SK-N-SH treated with all-trans-retinoic acid at 6 μM for 48 hours (cell line): ENCODE measurements at regions not wholly inside any gene's neighbourhood (a gene's known extent, or its start where the extent isn't known, plus 50 kb on each side); places are given as distances from the start of the nearest gene placed in this dataset.

Experiments
- ATAC-seq: fragments of 200-7000 bp; cut with Tn5 transposase; 3 replicates; pipeline ENCODE4 v1.9.1; 2020; ENCODE audit warnings: mild to moderate bottlenecking, moderate library complexity
- ARNTL ChIP-seq: fragments of 450-650 bp; formaldehyde crosslinking; IDR thresholded peaks from 2 replicates; pipeline ENCODE4 v1.5.0; 2020; ENCODE audit warnings: low read depth, mild to moderate bottlenecking, moderate library complexity, borderline replicate concordance
- CREB5 ChIP-seq: fragments of 250-450 bp; sonication (Bioruptor Pico); IDR thresholded peaks from 2 replicates; pipeline ENCODE4 v1.5.1; 2020; ENCODE audit warnings: low read depth, mild to moderate bottlenecking, moderate library complexity
- CSDC2 ChIP-seq: fragments of 250-450 bp; sonication (Bioruptor Pico); IDR thresholded peaks from 2 replicates; pipeline ENCODE4 v1.5.0; 2020; ENCODE audit warnings: mild to moderate bottlenecking, moderate library complexity
- ISL1 ChIP-seq: fragments of 250-450 bp; sonication (Bioruptor Pico); IDR thresholded peaks from 2 replicates; pipeline ENCODE4 v2.1.2; 2022; ENCODE audit warnings: mild to moderate bottlenecking, moderate library complexity
- OSR1 ChIP-seq: fragments of 250-450 bp; sonication (Bioruptor Pico); IDR thresholded peaks from 2 replicates; pipeline ENCODE4 v1.8.0; 2022; ENCODE audit warnings: moderate library complexity, mild to moderate bottlenecking, inconsistent platforms
- PATZ1 ChIP-seq: fragments of 250-450 bp; sonication (Bioruptor Pico); IDR thresholded peaks from 2 replicates; pipeline ENCODE4 v1.8.0; 2020; ENCODE audit warnings: mild to moderate bottlenecking, moderate library complexity, borderline replicate concordance
- PPARA ChIP-seq: fragments of 250-450 bp; sonication (Bioruptor Pico); IDR thresholded peaks from 2 replicates; pipeline ENCODE4 v1.5.0; 2020; ENCODE audit warnings: mild to moderate bottlenecking, borderline replicate concordance
- RARB ChIP-seq: fragments of 250-450 bp; sonication (Bioruptor Pico); IDR thresholded peaks from 2 replicates; pipeline ENCODE4 v1.8.0; 2021; ENCODE audit warnings: mild to moderate bottlenecking, moderate library complexity
- SNAI2 ChIP-seq: fragments of 250-450 bp; sonication (Bioruptor Pico); IDR thresholded peaks from 2 replicates; pipeline ENCODE4 v1.5.0; 2020; ENCODE audit warnings: mild to moderate bottlenecking, moderate library complexity
- TCF4 ChIP-seq: fragments of 250-450 bp; sonication (Bioruptor Pico); IDR thresholded peaks from 2 replicates; pipeline ENCODE4 v1.8.0; 2021; ENCODE audit warnings: mild to moderate bottlenecking, moderate library complexity, borderline replicate concordance
- TOX ChIP-seq: fragments of 250-450 bp; sonication (Bioruptor Pico); IDR thresholded peaks from 2 replicates; pipeline ENCODE4 v1.8.0; 2021; ENCODE audit warnings: mild to moderate bottlenecking, moderate library complexity, borderline replicate concordance
- ZC3H10 ChIP-seq: fragments of 250-450 bp; sonication (Bioruptor Pico); IDR thresholded peaks from 2 replicates; pipeline ENCODE4 v1.5.1; 2021; ENCODE audit warnings: mild to moderate bottlenecking, moderate library complexity
- ZFP3 ChIP-seq: fragments of 250-450 bp; sonication (Bioruptor Pico); IDR thresholded peaks from 2 replicates; pipeline ENCODE4 v1.5.0; 2020; ENCODE audit warnings: mild to moderate bottlenecking, moderate library complexity
- ZNF70 ChIP-seq: fragments of 450-650 bp; formaldehyde crosslinking; IDR thresholded peaks from 2 replicates; pipeline ENCODE4 v1.5.0; 2020; ENCODE audit warnings: mild to moderate bottlenecking, moderate library complexity
- TF ChIP-seq, protein P1 (sequence below): fragments of 250-450 bp; sonication (Bioruptor Pico); IDR thresholded peaks from 2 replicates; pipeline ENCODE4 v1.8.0; 2021; ENCODE audit warnings: low read depth, mild to moderate bottlenecking, moderate library complexity, borderline replicate concordance
- TF ChIP-seq, protein P2 (sequence below): fragments of 250-450 bp; sonication (Bioruptor Pico); IDR thresholded peaks from 2 replicates; pipeline ENCODE4 v1.5.0; 2020; ENCODE audit warnings: mild to moderate bottlenecking, moderate library complexity
- TF ChIP-seq, protein P3 (sequence below): fragments of 250-450 bp; sonication (Bioruptor Pico); IDR thresholded peaks from 2 replicates; pipeline ENCODE4 v1.5.1; 2021; ENCODE audit warnings: mild to moderate bottlenecking, moderate library complexity

DNA sequence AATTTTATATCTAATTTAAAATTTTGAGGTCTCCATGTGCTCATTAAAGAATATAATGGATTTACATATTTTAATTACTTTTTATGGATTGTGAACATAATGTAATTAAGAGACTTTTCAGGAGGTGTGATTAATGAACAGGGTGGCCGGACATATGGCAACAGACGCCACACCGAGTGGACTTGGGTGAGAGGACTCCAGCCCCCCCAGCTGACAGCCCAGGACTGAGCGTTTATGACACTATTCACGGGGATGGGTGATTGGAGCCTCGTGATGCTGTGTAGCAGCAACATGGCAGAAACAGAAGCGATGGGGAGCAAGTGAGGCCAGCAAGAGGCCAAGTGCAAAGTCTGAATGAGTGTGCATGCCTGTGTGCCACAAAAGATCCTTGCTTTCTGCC is 1176.9 kb downstream of the TYW1 start:
- no peak for TF ChIP-seq PATZ1 (CRISPR knock-in tag)
- TF ChIP-seq CREB5 (CRISPR knock-in tag) = no peak
- no peak for TF ChIP-seq ZNF70
- ATAC-seq = no peak

GRCh38 chr7:68176974-68177373 is 1180.3 kb downstream of the TYW1 start:
- TF ChIP-seq, protein P1, sequence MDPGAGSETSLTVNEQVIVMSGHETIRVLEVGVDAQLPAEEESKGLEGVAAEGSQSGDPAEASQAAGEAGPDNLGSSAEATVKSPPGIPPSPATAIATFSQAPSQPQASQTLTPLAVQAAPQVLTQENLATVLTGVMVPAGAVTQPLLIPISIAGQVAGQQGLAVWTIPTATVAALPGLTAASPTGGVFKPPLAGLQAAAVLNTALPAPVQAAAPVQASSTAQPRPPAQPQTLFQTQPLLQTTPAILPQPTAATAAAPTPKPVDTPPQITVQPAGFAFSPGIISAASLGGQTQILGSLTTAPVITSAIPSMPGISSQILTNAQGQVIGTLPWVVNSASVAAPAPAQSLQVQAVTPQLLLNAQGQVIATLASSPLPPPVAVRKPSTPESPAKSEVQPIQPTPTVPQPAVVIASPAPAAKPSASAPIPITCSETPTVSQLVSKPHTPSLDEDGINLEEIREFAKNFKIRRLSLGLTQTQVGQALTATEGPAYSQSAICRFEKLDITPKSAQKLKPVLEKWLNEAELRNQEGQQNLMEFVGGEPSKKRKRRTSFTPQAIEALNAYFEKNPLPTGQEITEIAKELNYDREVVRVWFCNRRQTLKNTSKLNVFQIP (CRISPR knock-in tag) = no peak
- TF ChIP-seq PPARA (CRISPR knock-in tag) (no peak), TCF4 (CRISPR knock-in tag) (0 out of 2 replicates have a peak, but pooled peaks have one; percentile 20), ZNF70 (peak; percentile 100)
- TF ChIP-seq, protein P2, sequence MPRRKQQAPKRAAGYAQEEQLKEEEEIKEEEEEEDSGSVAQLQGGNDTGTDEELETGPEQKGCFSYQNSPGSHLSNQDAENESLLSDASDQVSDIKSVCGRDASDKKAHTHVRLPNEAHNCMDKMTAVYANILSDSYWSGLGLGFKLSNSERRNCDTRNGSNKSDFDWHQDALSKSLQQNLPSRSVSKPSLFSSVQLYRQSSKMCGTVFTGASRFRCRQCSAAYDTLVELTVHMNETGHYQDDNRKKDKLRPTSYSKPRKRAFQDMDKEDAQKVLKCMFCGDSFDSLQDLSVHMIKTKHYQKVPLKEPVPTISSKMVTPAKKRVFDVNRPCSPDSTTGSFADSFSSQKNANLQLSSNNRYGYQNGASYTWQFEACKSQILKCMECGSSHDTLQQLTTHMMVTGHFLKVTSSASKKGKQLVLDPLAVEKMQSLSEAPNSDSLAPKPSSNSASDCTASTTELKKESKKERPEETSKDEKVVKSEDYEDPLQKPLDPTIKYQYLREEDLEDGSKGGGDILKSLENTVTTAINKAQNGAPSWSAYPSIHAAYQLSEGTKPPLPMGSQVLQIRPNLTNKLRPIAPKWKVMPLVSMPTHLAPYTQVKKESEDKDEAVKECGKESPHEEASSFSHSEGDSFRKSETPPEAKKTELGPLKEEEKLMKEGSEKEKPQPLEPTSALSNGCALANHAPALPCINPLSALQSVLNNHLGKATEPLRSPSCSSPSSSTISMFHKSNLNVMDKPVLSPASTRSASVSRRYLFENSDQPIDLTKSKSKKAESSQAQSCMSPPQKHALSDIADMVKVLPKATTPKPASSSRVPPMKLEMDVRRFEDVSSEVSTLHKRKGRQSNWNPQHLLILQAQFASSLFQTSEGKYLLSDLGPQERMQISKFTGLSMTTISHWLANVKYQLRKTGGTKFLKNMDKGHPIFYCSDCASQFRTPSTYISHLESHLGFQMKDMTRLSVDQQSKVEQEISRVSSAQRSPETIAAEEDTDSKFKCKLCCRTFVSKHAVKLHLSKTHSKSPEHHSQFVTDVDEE (CRISPR knock-in tag) = 0 out of 2 replicates have a peak, but pooled peaks have one; percentile 17
- ATAC-seq = peak; percentile 66

- TF ChIP-seq, protein P3, sequence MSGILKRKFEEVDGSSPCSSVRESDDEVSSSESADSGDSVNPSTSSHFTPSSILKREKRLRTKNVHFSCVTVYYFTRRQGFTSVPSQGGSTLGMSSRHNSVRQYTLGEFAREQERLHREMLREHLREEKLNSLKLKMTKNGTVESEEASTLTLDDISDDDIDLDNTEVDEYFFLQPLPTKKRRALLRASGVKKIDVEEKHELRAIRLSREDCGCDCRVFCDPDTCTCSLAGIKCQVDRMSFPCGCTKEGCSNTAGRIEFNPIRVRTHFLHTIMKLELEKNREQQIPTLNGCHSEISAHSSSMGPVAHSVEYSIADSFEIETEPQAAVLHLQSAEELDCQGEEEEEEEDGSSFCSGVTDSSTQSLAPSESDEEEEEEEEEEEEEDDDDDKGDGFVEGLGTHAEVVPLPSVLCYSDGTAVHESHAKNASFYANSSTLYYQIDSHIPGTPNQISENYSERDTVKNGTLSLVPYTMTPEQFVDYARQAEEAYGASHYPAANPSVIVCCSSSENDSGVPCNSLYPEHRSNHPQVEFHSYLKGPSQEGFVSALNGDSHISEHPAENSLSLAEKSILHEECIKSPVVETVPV (CRISPR knock-in tag) = no peak
- TF ChIP-seq ISL1 (CRISPR knock-in tag) (no peak), ARNTL (CRISPR knock-in tag) (no peak), OSR1 (CRISPR knock-in tag) (no peak), PATZ1 (CRISPR knock-in tag) (no peak), ZNF70 (no peak), CSDC2 (CRISPR knock-in tag) (no peak), PPARA (CRISPR knock-in tag) (no peak), ZFP3 (CRISPR knock-in tag) (no peak), RARB (CRISPR knock-in tag) (no peak), SNAI2 (CRISPR knock-in tag) (no peak), ZC3H10 (CRISPR knock-in tag) (no peak), TOX (CRISPR knock-in tag) (no peak)
- TF ChIP-seq, protein P2 (CRISPR knock-in tag) = no peak
- ATAC-seq = no peak
Observed at GRCh38 chr7:68180761-68181160, 1184.1 kb downstream of the TYW1 start.
